ENCODE measurements at regions not wholly inside any gene's neighbourhood (a gene's known extent, or its start where the extent isn't known, plus 50 kb on each side); places are given as distances from the start of the nearest gene placed in this dataset.

GRCh38 chr15:100757661-100758060, 122.0 kb upstream of the ALDH1A3 start:
- no peak for TF ChIP-seq CTCF (IDR thresholded peaks at IDR 0.05)
- TF ChIP-seq POLR2A (IDR thresholded peaks at IDR 0.05): no peak

All from ovary (tissue), 3 donors.